GM21825 (cell line): ENCODE measurements at regions not wholly inside any gene's neighbourhood (a gene's known extent, or its start where the extent isn't known, plus 50 kb on each side); places are given as distances from the start of the nearest gene placed in this dataset.

Experiments used
- ATAC-seq: cut with Tn5 transposase; IDR thresholded peaks from one replicate; pipeline ENCODE4 v1.9.1; 2021; ENCODE audit warnings: mild to moderate bottlenecking, moderate library complexity; ENCODE audit not compliant: unreplicated experiment

DNA sequence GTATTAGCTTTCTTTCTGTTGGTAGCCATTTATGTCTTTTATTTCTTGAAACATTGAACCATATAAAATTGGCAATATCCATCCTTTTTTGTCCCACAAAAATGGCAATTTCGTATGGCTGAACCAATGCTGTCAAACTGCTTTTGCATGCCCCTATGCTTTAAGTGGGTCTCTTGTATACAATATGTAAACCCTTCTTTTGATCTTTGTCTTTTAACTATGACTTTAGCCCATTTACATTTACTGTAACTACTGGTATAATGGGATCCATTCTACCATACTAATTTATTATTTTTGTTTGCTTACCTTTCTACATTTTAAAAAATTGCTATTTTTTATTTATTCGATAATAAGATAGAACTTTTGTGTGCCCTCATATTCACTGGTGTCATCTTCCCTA, 93.4 kb downstream of the TENT4A start:
- ATAC-seq = no peak

DNA sequence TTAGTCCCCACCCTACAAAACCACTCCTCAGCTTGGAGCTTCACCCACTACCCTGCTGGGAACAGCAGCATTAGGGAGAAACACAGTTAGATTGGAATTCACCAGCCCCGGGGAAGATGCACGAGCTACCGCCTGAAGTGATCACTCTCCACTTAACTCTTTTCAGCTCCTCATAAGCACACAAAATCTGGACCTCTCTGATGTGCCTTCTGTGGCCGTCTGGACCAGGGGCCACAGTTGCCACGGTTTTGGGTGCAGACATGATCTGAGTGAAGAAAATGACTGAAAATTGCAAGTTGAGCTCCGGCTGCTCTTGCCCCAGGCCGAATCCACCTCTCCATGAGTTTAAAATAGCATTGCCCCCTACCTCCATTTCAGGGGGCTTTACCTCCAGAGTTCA, 95.2 kb downstream of the TENT4A start:
- no peak for ATAC-seq

- ATAC-seq = no peak
Measured at GRCh38 chr5:6810641-6811405, 97.6 kb downstream of the TENT4A start.

- ATAC-seq = no peak
Measured at GRCh38 chr5:6812091-6812490, 98.9 kb downstream of the TENT4A start.

DNA sequence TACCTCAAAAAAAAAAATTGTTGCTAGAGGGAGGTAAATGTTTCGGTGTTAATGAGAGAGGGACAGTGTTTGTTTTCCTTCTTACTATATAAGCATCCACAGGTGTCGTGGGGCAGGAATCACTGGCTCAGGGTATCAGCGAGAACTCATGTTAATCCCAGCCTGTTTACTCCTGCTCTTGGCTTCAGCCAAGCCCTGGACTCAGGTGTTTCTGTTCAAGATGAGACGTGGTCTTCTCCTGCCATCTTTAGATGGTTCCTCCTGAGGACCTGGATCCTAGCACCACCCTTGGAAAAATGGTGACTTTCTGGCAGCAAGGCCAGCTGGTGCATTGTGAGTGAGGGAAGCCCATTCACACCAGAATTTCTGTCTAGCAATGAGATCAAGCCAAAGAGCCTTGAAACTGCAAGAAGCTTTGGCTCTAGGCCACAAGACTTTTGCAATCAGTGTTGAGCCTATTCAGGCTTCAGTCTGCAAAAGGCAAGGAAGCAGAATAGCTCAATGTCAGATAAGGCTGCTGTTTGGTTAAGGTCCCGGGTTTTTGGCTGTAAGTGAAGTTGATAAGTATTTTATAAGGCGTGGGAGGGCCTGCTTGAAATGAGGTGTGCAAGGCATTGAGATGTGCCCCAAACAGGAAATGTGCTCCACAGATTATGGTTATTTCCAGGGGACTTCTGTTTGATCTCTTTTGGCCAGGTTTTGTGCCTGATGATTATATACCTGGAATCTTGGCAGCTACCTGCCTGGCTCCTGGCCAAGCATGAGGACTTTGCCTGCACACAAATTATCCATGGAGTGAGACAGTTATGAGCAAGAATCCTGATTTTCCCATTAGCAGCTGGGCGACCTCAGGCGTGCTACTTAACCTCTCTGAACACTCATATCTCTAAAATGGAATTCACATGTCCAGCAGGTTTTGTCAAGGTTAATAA, 99.8 kb downstream of the TENT4A start:
- no peak for ATAC-seq

DNA sequence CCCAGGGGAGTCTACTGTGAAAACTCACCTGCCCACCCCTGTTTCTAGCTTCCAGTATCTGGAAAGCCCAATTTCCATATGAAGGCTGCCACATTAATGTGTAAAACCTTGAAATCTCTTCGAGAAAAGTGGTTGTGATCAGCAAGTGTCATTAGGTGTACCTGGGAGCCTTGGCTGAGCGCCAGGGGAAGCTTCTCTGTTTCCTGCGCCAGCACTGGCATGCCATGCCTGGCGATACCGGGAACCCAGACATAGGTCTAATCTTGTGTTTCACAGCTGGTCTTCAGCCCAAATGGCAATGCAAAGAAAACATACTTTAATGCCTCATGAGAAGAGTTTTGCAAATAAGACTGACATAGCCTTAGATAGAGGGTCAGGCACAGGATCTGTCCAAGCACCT, 101.6 kb downstream of the TENT4A start:
- ATAC-seq = no peak

GRCh38 chr5:6818594-6819511, 105.6 kb downstream of the TENT4A start:
- ATAC-seq = no peak

DNA sequence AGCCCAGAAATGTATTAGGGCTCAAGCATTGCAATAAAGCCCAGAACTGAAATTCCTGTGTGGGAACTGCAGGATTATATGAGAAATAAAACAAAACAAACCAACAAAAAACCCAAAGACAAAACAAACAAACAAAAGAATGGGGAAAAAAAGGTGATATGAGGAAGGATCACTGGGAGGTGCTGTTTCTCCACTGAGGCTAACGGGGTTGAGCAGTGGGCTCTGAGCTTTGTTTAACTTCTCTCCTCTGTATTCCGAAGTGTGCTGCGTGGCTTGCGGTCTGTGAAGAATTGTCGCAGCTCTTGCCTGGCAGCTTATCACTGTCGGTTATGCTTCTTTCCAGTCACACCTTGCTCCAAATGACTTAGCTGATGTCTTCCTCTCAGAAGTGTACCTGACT, 106.3 kb downstream of the TENT4A start:
- no peak for ATAC-seq

GRCh38 chr5:6820851-6821479, 107.7 kb downstream of the TENT4A start:
- no peak for ATAC-seq

DNA sequence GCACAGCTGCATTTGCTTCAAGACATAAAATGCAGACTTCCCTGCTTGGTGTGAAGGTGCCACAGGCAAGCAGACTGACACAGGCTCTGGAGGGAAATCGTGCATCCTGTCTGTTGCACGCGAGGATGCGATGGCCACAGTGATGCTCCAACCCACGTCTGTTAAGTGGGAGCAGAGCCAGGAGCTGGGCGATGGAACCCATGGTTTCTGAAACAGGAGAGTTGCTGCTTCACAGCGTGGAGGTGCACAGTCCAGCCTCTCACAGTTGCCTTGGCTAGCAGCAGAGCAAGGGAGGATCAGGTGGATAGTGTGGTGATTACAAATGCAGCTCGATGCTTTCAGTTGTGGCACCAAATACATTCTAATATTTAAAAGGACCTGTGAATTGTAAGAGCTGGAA, 108.8 kb downstream of the TENT4A start:
- no peak for ATAC-seq

GRCh38 chr5:6822556-6823343, 109.5 kb downstream of the TENT4A start:
- no peak for ATAC-seq

DNA sequence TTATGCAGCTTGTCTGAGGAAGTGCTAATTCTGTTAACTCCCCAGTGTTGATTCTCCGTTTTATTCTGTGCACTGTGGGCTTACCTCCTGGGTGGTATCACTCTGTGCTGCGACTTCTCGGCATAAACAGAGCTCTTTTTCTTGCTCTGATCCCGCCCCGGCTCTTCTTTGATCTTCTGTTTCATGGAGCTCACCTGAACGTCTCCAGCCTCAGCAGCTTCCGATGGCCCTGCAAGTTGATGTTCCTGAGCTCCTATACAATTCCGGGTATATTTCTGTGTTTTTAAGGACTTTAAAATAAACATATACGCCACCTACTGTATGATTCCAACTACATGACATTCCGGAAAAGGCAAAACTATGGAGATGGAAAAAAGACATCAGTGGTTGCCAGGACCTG, 110.8 kb downstream of the TENT4A start:
- no peak for ATAC-seq

DNA sequence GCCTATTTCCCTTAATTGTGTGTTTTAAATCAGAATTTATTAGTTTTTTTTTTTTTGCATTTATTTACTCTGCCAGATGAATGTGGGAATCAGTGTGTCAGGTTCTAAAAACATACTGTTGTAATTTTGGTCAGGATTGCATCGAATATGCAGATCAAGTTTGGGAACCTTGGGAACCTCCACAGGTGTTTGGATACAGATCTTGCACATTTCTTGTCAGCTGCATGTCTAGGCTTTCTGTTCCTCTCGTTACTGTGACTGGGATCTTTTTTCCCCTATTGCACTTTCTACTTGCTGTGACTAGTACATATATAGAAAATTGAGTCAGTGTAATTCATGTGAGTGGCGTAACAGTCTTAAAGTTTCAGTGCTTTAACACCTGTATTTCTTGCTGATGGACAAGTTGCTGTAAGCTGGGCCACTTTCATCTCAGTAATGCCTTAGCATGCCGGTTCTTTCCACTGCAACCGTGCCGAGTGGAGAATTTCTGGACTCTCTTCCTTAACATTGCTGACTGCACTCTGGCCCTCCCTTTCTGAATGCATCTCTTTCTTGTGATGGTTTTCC, 112.5 kb downstream of the TENT4A start:
- no peak for ATAC-seq

DNA sequence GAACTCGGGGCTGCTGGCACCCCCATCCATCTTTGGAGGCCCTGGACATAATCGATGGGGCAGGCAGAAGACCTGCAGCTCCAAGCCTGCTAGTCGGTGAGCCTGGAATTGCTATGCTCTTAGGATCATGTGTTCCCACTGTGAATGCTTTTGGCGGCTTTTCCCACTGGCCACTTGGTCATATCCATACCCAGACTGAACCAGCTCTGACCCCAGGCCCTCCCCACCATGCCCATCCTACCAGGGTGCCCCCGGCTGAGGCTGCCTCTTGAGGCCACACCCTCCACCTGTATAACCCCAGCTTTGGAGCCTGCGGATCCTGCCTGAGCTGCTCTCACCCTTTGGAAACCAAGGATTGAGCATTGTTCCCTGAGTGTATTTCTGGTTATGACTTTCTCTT, 113.5 kb downstream of the TENT4A start:
- ATAC-seq = no peak

DNA sequence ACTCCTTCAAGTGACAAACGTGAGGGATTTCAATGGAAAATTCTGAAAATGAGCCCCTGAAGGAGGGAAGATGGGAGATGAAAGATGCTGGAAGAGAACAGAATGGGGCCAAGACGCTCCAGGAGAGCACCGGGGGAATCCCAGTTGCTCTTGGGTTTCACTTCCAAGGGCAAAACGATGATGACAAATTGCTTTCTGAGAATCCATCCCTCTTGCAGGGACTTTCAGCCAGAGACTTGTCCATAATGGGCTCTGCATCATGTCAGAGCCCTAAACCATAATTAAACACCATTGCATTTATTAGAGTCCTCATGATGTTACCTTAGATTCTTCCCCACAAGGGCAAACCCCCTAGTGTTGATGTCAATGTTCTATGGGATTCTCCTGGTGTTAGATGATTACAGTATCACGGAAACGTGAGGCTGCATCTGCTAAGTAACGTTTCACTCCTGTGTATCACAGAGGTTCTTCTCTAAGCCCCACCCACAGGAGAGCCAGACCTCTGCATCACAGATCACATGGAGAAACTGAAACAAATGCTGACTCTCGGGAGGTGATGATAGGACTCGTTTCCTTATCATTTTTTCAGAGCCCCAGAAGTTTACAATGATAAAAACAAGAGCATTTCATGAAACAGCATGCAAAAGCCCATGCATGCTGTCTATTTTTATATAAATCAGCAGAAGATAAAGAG, 114.4 kb downstream of the TENT4A start:
- peak; percentile 77 for ATAC-seq

DNA sequence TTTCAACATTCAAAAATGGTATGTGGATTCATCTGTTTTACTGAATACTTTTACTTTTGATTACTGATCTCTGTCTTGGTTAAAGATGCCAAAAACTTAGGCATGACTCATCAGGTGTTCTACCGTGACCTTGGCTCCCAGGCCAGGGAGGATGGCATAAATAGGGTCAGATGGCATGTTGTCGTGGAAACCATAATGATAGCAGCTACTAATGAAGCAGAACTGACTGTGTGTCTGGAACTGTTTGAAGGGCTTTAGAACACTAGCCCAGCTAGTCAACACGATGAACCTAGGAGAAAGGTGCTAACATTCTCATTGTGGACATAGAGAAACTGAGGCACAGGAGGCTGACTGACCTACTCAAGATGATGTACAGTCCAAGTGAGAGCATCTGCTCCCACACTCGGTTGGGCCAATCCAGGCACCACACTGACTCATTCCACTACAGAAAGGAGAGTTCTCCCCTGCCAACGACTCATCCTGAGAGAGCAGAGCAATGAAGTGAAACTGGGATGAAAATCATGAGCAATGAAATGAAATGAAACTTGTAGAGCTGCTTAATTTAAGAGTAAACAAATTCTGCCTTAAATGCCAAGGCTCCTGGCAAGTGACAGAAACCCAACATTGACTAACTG, 116.0 kb downstream of the TENT4A start:
- ATAC-seq = peak; percentile 80

DNA sequence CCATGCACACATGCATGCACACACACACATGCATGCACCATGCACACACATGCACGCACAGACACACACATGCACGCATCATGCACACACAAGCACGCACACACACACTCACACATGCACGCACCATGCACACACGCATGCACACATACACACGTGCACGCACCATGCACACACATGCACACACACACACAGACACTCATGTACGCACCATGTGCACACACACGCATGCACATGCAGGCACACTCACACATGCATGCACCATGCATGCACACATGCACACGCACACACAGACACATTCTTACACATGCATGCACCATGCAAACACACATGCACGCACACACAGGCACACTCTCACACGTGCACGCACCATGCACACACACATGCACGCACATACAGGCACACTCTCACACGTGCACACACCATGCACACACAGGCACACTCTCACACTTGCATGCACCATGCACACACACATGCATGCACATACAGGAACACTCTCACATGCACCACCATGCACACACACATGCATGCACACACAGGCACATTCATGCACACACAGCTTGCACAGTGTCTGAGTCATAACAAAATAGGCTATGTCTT, 117.5 kb downstream of the TENT4A start:
- ATAC-seq = no peak
